WTC11 (cell line): ENCODE measurements at regions not wholly inside any gene's neighbourhood (a gene's known extent, or its start where the extent isn't known, plus 50 kb on each side); places are given as distances from the start of the nearest gene placed in this dataset.

Experiments used
- ATAC-seq: fragments of 200-7000 bp; cut with Tn5 transposase; 2 replicates; pipeline ENCODE4 v1.10.0; 2021; ENCODE audit warnings: mild to moderate bottlenecking, moderate library complexity
- CTCF ChIA-PET: fragments of 300-600 bp; sonication (Branson Sonifier 250); formaldehyde crosslinking; loops from one replicate; lab custom pipeline; 2021; ENCODE audit warnings: antibody characterized with exemption; lab: Charles Lee
- POLR2A ChIA-PET: fragments of 350-600 bp; sonication (Branson Sonifier 250); formaldehyde crosslinking; loops from one replicate; lab custom pipeline; 2021; ENCODE audit warnings: antibody characterized with exemption; lab: Charles Lee
- DNase-seq: peaks from one replicate; pipeline ENCODE4 v3.0.0; 2021; ENCODE audit warnings: low spot score
- H3K27ac Mint-ChIP-seq: 2 replicates; pipeline ENCODE4 v1.8.0; 2021; ENCODE audit warnings: mixed read lengths
- H3K27me3 Mint-ChIP-seq: 2 replicates; pipeline ENCODE4 v1.8.0; 2021; ENCODE audit warnings: low read depth, mild to moderate bottlenecking, moderate library complexity, mixed read lengths
- H3K36me3 Mint-ChIP-seq: 2 replicates; pipeline ENCODE4 v1.8.0; 2021; ENCODE audit warnings: mixed read lengths
- H3K4me1 Mint-ChIP-seq: 2 replicates; pipeline ENCODE4 v1.8.0; 2022; ENCODE audit warnings: mixed read lengths
- H3K4me3 Mint-ChIP-seq: 2 replicates; pipeline ENCODE4 v1.8.0; 2021; ENCODE audit warnings: mild to moderate bottlenecking, moderate library complexity, mixed read lengths
- H3K9me3 Mint-ChIP-seq: 2 replicates; pipeline ENCODE4 v1.8.0; 2021; ENCODE audit warnings: mixed read lengths
- AFF4 ChIP-seq: sonication (generic); formaldehyde crosslinking; IDR thresholded peaks from 2 replicates; pipeline ENCODE4 v1.8.1; 2023; ENCODE audit warnings: mild to moderate bottlenecking, missing genetic modification reagents, borderline replicate concordance
- ATF1 ChIP-seq: sonication (generic); formaldehyde crosslinking; IDR thresholded peaks from 2 replicates; pipeline ENCODE4 v1.8.1; 2023; ENCODE audit warnings: mild to moderate bottlenecking, moderate library complexity, missing genetic modification reagents
- CDX4 ChIP-seq: fragments of 250-450 bp; sonication (Bioruptor Pico); IDR thresholded peaks from 2 replicates; pipeline ENCODE4 v1.9.0; 2021; ENCODE audit warnings: moderate library complexity, mild to moderate bottlenecking, inconsistent platforms, borderline replicate concordance
- CTCF ChIP-seq: fragments of 200-600 bp; IDR thresholded peaks from 2 replicates; pipeline ENCODE4 v1.8.0; 2022; ENCODE audit warnings: antibody characterized with exemption
- GTF2I ChIP-seq: fragments of 250-450 bp; sonication (Bioruptor Pico); conservative IDR thresholded peaks from 2 replicates; pipeline ENCODE4 v1.4.0; 2021; ENCODE audit warnings: mild to moderate bottlenecking
- IRF2 ChIP-seq: sonication (generic); formaldehyde crosslinking; IDR thresholded peaks from 2 replicates; pipeline ENCODE4 v1.8.0; 2022; ENCODE audit warnings: low read depth, missing genetic modification reagents, borderline replicate concordance
- MAX ChIP-seq: sonication (generic); formaldehyde crosslinking; IDR thresholded peaks from 2 replicates; pipeline ENCODE4 v1.8.0; 2022; ENCODE audit warnings: mild to moderate bottlenecking, missing genetic modification reagents
- MYBL2 ChIP-seq: sonication (generic); formaldehyde crosslinking; IDR thresholded peaks from 2 replicates; pipeline ENCODE4 v1.8.1; 2023; ENCODE audit warnings: mild to moderate bottlenecking, moderate library complexity, missing genetic modification reagents
- NR2C2 ChIP-seq: sonication (generic); formaldehyde crosslinking; IDR thresholded peaks from 2 replicates; pipeline ENCODE4 v1.8.0; 2022; ENCODE audit warnings: mild to moderate bottlenecking, missing genetic modification reagents
- SMAD3 ChIP-seq: sonication (generic); formaldehyde crosslinking; IDR thresholded peaks from 2 replicates; pipeline ENCODE4 v1.8.0; 2022; ENCODE audit warnings: missing genetic modification reagents, mild to moderate bottlenecking, borderline replicate concordance
- ZNF121 ChIP-seq: sonication (generic); formaldehyde crosslinking; IDR thresholded peaks from 2 replicates; pipeline ENCODE4 v1.8.0; 2023; ENCODE audit warnings: missing genetic modification reagents
- ZNF138 ChIP-seq: sonication (generic); formaldehyde crosslinking; conservative IDR thresholded peaks from 2 replicates; pipeline ENCODE4 v1.8.1; 2022; ENCODE audit warnings: mild to moderate bottlenecking, moderate library complexity, missing genetic modification reagents
- ZNF232 ChIP-seq: sonication (generic); formaldehyde crosslinking; IDR thresholded peaks from 2 replicates; pipeline ENCODE4 v1.8.0; 2022; ENCODE audit warnings: mild to moderate bottlenecking, missing genetic modification reagents
- ZNF263 ChIP-seq: sonication (generic); formaldehyde crosslinking; IDR thresholded peaks from 2 replicates; pipeline ENCODE4 v1.8.1; 2022; ENCODE audit warnings: low read depth, mild to moderate bottlenecking, moderate library complexity, missing genetic modification reagents
- ZNF396 ChIP-seq: fragments of 250-450 bp; sonication (Bioruptor Pico); IDR thresholded peaks from 2 replicates; pipeline ENCODE4 v1.8.0; 2021; ENCODE audit warnings: mild to moderate bottlenecking, moderate library complexity, borderline replicate concordance

GRCh38 chr6:50956014-50956413 is 137.3 kb downstream of the TFAP2B start (continued):
- TF ChIP-seq AFF4 (CRISPR knock-in tag) (no peak), ZNF138 (no peak), ZNF263 (CRISPR knock-in tag) (no peak)

DNA sequence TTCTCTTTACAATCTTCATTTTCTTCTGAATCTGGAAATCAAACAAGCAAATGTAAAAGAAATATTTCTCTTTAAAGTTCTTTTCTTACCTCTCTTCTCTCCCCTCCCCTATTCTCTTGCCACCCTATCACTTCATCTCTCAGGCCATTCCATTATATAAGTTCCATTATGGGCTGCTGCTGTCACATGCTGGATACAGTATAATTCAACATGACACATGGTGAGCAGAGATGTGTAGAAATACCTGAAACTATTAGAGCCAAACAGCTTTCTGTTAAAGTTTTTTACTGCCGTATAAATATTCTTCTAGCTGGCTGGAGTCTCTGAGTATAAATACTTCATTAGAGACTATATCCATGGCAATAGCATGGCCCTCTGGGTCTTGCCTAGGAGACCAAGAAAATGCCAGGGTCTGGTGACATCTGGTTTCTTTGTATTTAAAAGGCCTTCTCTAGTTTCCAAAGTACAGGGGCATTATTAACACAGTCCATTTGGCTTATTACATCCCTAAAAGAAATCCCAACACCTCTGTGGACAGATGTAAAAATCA is 139.6 kb downstream of the TFAP2B start:
- Mint-ChIP-seq H3K9me3 (no peaks in the 10 kb centered on the region), H3K27ac (no peak overlapping the region), H3K27me3 (no peaks in the 10 kb centered on the region), H3K36me3 (no peaks in the 10 kb centered on the region), H3K4me3 (no peak overlapping the region), H3K4me1 (peaks cover 8% of the 10 kb centered on the region)
- ChIA-PET POLR2A (no interaction called here), CTCF (no interaction called here)
- ATAC-seq = no peak
- TF ChIP-seq MYBL2 (CRISPR knock-in tag) (no peak), CDX4 (CRISPR knock-in tag) (no peak), ZNF232 (CRISPR knock-in tag) (no peak), CTCF (no peak), GTF2I (no peak), NR2C2 (CRISPR knock-in tag) (no peak), ATF1 (CRISPR knock-in tag) (no peak), IRF2 (CRISPR knock-in tag) (no peak), ZNF396 (CRISPR knock-in tag) (no peak), MAX (CRISPR knock-in tag) (no peak), AFF4 (CRISPR knock-in tag) (no peak), SMAD3 (CRISPR knock-in tag) (no peak), ZNF121 (CRISPR knock-in tag) (no peak)
- DNase-seq = no peak
